ENCODE measurements at regions not wholly inside any gene's neighbourhood (a gene's known extent, or its start where the extent isn't known, plus 50 kb on each side); places are given as distances from the start of the nearest gene placed in this dataset.

DNA sequence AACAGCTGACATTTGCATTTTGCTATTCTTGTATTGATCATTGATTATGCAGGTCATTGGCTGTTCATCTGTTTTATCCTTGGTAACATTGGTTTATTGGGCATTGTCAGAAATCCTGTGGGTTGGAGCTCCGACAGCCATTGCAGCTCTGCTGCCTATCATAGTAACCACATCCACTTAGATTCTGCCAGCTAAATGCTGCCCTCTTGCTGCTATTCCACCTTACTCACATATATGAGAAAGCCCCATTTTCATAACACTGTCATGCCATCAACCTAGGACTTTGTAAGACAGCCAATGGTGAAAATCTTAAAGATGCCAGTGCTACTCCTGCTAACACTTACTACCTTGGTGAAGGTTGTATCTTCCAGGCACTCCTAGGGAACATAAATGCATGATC, 187.3 kb upstream of the CXCL13 start:
- Histone ChIP-seq H3K79me2 (ENCODE audit: insufficient read depth, low read length) (no peaks in the 10 kb centered on the region), H4K8ac (replicated peaks; ENCODE audit: insufficient read length, low read depth, low read length) (no peak overlapping the region), H4K91ac (ENCODE audit: insufficient read length, low read depth, low read length) (no peak overlapping the region), H3K27ac (ENCODE audit: insufficient read length, low read depth, low read length) (no peak overlapping the region), H2BK5ac (ENCODE audit: insufficient read length, low read length) (no peak overlapping the region), H3K23me2 (ENCODE audit: insufficient read length, low read depth, low read length, poor library complexity, severe bottlenecking) (no peaks in the 10 kb centered on the region), H3K9ac (ENCODE audit: extremely low read depth, insufficient read length, low read length) (no peak overlapping the region), H2AFZ (ENCODE audit: low read length) (no peak overlapping the region), H3K9me3 (ENCODE audit: control insufficient read depth, low read depth, low read length) (no peaks in the 10 kb centered on the region), H3K18ac (ENCODE audit: insufficient read length, low read depth, low read length) (no peak overlapping the region), H3K4me1 (ENCODE audit: insufficient read depth, low read length) (no peaks in the 10 kb centered on the region), H3K79me1 (ENCODE audit: insufficient read depth, low read depth, low read length, poor library complexity, severe bottlenecking) (no peaks in the 10 kb centered on the region), H2BK120ac (ENCODE audit: low read depth, low read length, poor library complexity, severe bottlenecking) (no peak overlapping the region), H3T11ph (ENCODE audit: low read length) (no peak overlapping the region), H3K4me2 (ENCODE audit: insufficient read depth, insufficient read length, low read length) (no peak overlapping the region), H3K27me3 (ENCODE audit: insufficient read depth, low read length) (no peaks in the 10 kb centered on the region), H3K23ac (ENCODE audit: insufficient read length, low read depth, low read length) (no peak overlapping the region), H4K20me1 (ENCODE audit: control insufficient read depth, insufficient read depth, insufficient read length) (no peaks in the 10 kb centered on the region), H2BK20ac (ENCODE audit: low read depth, low read length, poor library complexity, severe bottlenecking) (no peak overlapping the region), H3K56ac (ENCODE audit: insufficient read length, low read depth, low read length) (no peak overlapping the region), H2AK5ac (ENCODE audit: insufficient read length, low read length) (no peak overlapping the region), H3K4ac (ENCODE audit: low read depth, low read length) (no peak overlapping the region), H2BK12ac (ENCODE audit: insufficient read length, low read depth, low read length) (no peak overlapping the region), H3K14ac (ENCODE audit: insufficient read depth, low read length) (no peak overlapping the region), H4K5ac (ENCODE audit: insufficient read length, low read depth, low read length) (no peak overlapping the region), H2BK15ac (ENCODE audit: low read depth, low read length) (no peak overlapping the region)
- H3K4me3 Mint-ChIP-seq = no peak overlapping the region
- H3K4me1 Mint-ChIP-seq = 0 out of 4 replicates have a peak, but pooled peaks cover 0 to 3% of the 10 kb centered on the region in 2 experiments
- H3K36me3 Mint-ChIP-seq (ENCODE audit: insufficient read depth in 1 of 3, low read depth in 3 of 3) = no peaks in the 10 kb centered on the region
- WGBS (ENCODE audit: extremely low coverage, insufficient read length, low lambda C conversion rate) = no CpG with 5 or more reads among the region's 1 CpG
- TF ChIP-seq CTCF (conservative IDR thresholded peaks at IDR 0.05) = peak; percentile 56
- H3K27ac Mint-ChIP-seq = no peak overlapping the region
- no peak for DNase-seq
- H3K9me3 Mint-ChIP-seq = no peaks in the 10 kb centered on the region
- peaks cover 2% of the 10 kb centered on the region; the same call in 1 of the 2 replicates for H3K27me3 Mint-ChIP-seq (ENCODE audit: low read depth)
